B cell (primary cell): ENCODE measurements at regions not wholly inside any gene's neighbourhood (a gene's known extent, or its start where the extent isn't known, plus 50 kb on each side); places are given as distances from the start of the nearest gene placed in this dataset.

Experiments used
- ATAC-seq: fragments of 200-7000 bp; cut with Tn5 transposase; one replicate; pipeline ENCODE4 v1.10.0; 2021; ENCODE audit warnings: low read depth, mild to moderate bottlenecking, moderate number of reproducible peaks, moderate library complexity
- CTCF ChIA-PET: fragments of 350-600 bp; sonication (Branson Sonifier 250); formaldehyde crosslinking; loops from one replicate; lab custom pipeline; 2021; ENCODE audit warnings: antibody characterized with exemption, inconsistent platforms; lab: Charles Lee
- POLR2A ChIA-PET: fragments of 350-600 bp; sonication (Branson Sonifier 250); formaldehyde crosslinking; loops from one replicate; lab custom pipeline; 2021; ENCODE audit warnings: antibody characterized with exemption; lab: Charles Lee
- DNase-seq: peaks from one replicate; pipeline ENCODE4 v3.0.0; 2013
- H2AFZ ChIP-seq: 2 replicates; pipeline ENCODE4 v1.6.1; 2012; ENCODE audit warnings: mild to moderate bottlenecking, low read depth, low read length; ENCODE audit not compliant: insufficient read depth, poor library complexity, severe bottlenecking
- H3K27ac ChIP-seq, 2 donors: 1 replicate in 1 of 2; 2 replicates in 1 of 2; pipeline ENCODE4 v1.5.1; 2012 to 2013; ENCODE audit warnings: low read length in 2 of 2, mild to moderate bottlenecking in 2 of 2, moderate library complexity in 1 of 2
- H3K27me3 ChIP-seq, 4 experiments: fragments of 200-600 bp in 1 of 4; sonication (generic) in 1 of 4; replicated peaks in 1 of 4; 1 replicate in 2 of 4; 2 replicates in 2 of 4; pipeline versions ENCODE4 v1.6.1 to v1.7.0; 2013 to 2016; ENCODE audit warnings: low read length in 3 of 4, mild to moderate bottlenecking in 2 of 4, mixed read lengths in 1 of 4, moderate library complexity in 1 of 4; ENCODE audit not compliant: insufficient read depth in 4 of 4, control insufficient read depth in 3 of 4; ENCODE audit errors: control extremely low read depth in 1 of 4
- H3K36me3 ChIP-seq, 2 experiments: replicated peaks in 1 of 2; 1 replicate in 1 of 2; 2 replicates in 1 of 2; pipeline versions ENCODE4 v1.6.1 to v1.7.1; 2013; ENCODE audit warnings: low read length in 1 of 2; ENCODE audit not compliant: insufficient read depth in 2 of 2, control insufficient read depth in 1 of 2; ENCODE audit errors: control extremely low read depth in 1 of 2, extremely low read depth in 1 of 2
- H3K4me1 ChIP-seq, 2 donors: fragments of 200-600 bp in 1 of 2; sonication (generic) in 1 of 2; 1 replicate in 1 of 2; 2 replicates in 1 of 2; pipeline versions ENCODE4 v1.5.1 to v1.6.1; 2013 to 2017; ENCODE audit warnings: low read length in 2 of 2; ENCODE audit not compliant: control insufficient read depth in 2 of 2, insufficient read depth in 2 of 2
- H3K4me2 ChIP-seq: replicated peaks from 2 replicates; pipeline ENCODE3; 2012; ENCODE audit warnings: mild to moderate bottlenecking, low read depth, low read length; ENCODE audit not compliant: poor library complexity, severe bottlenecking
- H3K4me3 ChIP-seq, 5 experiments: fragments of 200-600 bp in 1 of 5; sonication (generic) in 1 of 5; 1 replicate in 3 of 5; 2 replicates in 2 of 5; pipeline versions ENCODE4 v1.5.1 to v1.7.0; 2011 to 2016; ENCODE audit warnings: low read length in 4 of 5, mild to moderate bottlenecking in 4 of 5, low read depth in 2 of 5, control low read depth in 1 of 5, moderate library complexity in 1 of 5; ENCODE audit not compliant: insufficient read depth in 1 of 5; ENCODE audit errors: control extremely low read depth in 1 of 5, extremely low read depth in 1 of 5
- H3K79me2 ChIP-seq: fragments of 200-600 bp; sonication (generic); one replicate; pipeline ENCODE4 v1.6.0; 2016; ENCODE audit warnings: low read length; ENCODE audit not compliant: control insufficient read depth, insufficient read depth
- H3K9ac ChIP-seq: fragments of 200-600 bp; sonication (generic); 2 replicates; pipeline ENCODE4 v1.6.1; 2017; ENCODE audit warnings: mild to moderate bottlenecking, low read length, moderate library complexity
- H3K9me3 ChIP-seq, 3 donors: one replicate each; pipeline versions ENCODE4 v1.6.1 to v1.7.1; 2013; ENCODE audit warnings: low read length in 2 of 3; ENCODE audit not compliant: control insufficient read depth in 2 of 3, insufficient read depth in 1 of 3; ENCODE audit errors: control extremely low read depth in 1 of 3
- H4K20me1 ChIP-seq: 2 replicates; pipeline ENCODE4 v1.6.0; 2012; ENCODE audit warnings: mild to moderate bottlenecking, low read length; ENCODE audit not compliant: insufficient read depth, control insufficient read depth, poor library complexity, severe bottlenecking
- H3K27ac Mint-ChIP-seq: one replicate; pipeline ENCODE4 v1.8.0; 2021; ENCODE audit warnings: mixed read lengths
- H3K27me3 Mint-ChIP-seq: one replicate; pipeline ENCODE4 v1.8.0; 2021; ENCODE audit warnings: mixed read lengths
- H3K4me1 Mint-ChIP-seq: one replicate; pipeline ENCODE4 v1.8.0; 2021; ENCODE audit warnings: mixed read lengths
- H3K4me3 Mint-ChIP-seq: one replicate; pipeline ENCODE4 v1.8.0; 2021; ENCODE audit warnings: mixed read lengths
- H3K9me3 Mint-ChIP-seq: one replicate; pipeline ENCODE4 v1.8.0; 2022; ENCODE audit warnings: mixed read lengths; ENCODE audit not compliant: insufficient read depth
- CTCF ChIP-seq: fragments of 200-600 bp; IDR thresholded peaks from one replicate; pipeline ENCODE4 v1.8.0; 2022; ENCODE audit warnings: antibody characterized with exemption, mild to moderate bottlenecking
- EZH2 ChIP-seq: IDR thresholded peaks from 2 replicates; pipeline ENCODE4 v1.6.1; 2012; ENCODE audit warnings: borderline replicate concordance, low read depth, mild to moderate bottlenecking, moderate library complexity, low read length; ENCODE audit not compliant: insufficient read depth, poor library complexity, severe bottlenecking
- WGBS: methylation state at CpG from one replicate; pipeline ENCODE4 v1.1.5; 2013; ENCODE audit warnings: missing lambda C conversion rate; ENCODE audit not compliant: insufficient coverage; 5-methylcytosine and 5-hydroxymethylcytosine counted together
- intact Hi-C: fragments of 100-400 bp; cut with micrococcal nuclease; formaldehyde crosslinking; loops from one replicate; pipeline ENCODE4 v1.10.0; 2022

- H3K9me3 ChIP-seq: no peaks in the 10 kb centered on the region
- intact Hi-C loops: no loop called here
- H3K4me3 ChIP-seq: no peak overlapping the region
- POLR2A ChIA-PET: no interaction called here
- no peak overlapping the region for H3K27ac Mint-ChIP-seq
- no peak for ATAC-seq
- no peak overlapping the region for H3K9ac ChIP-seq
- no peaks in the 10 kb centered on the region for H3K27me3 ChIP-seq
- no peaks in the 10 kb centered on the region for H4K20me1 ChIP-seq
- no peak overlapping the region for H3K4me2 ChIP-seq
- no peaks in the 10 kb centered on the region for H3K36me3 ChIP-seq
- no peak overlapping the region for H3K4me3 Mint-ChIP-seq
- no peaks in the 10 kb centered on the region for H3K79me2 ChIP-seq
- no peak for TF ChIP-seq EZH2
- no peak for TF ChIP-seq CTCF
- no peak overlapping the region for H3K27ac ChIP-seq
- no peak for DNase-seq
- 85% methylated on average over 2 of the region's 2 CpGs for whole genome bisulfite sequencing
- CTCF ChIA-PET: no interaction called here
- no peaks in the 10 kb centered on the region for H3K4me1 ChIP-seq
- H2AFZ ChIP-seq: no peak overlapping the region
- no peaks in the 10 kb centered on the region for H3K27me3 Mint-ChIP-seq
- H3K9me3 Mint-ChIP-seq: no peaks in the 10 kb centered on the region
- no peaks in the 10 kb centered on the region for H3K4me1 Mint-ChIP-seq
These were observed 277.3 kb upstream of the HAND2 start for GRCh38 chr4:173807347-173807746.

- ATAC-seq (no peak), DNase-seq (no peak)
- POLR2A ChIA-PET: no interaction called here
- no peak overlapping the region for H3K4me3 ChIP-seq
- H3K27ac ChIP-seq: no peak overlapping the region
- no peak overlapping the region for H3K9ac ChIP-seq
- Mint-ChIP-seq H3K27me3 (no peaks in the 10 kb centered on the region), H3K4me1 (no peaks in the 10 kb centered on the region), H3K9me3 (no peaks in the 10 kb centered on the region), H3K27ac (no peak overlapping the region), H3K4me3 (no peak overlapping the region)
- intact Hi-C loops: no loop called here
- H2AFZ ChIP-seq: no peak overlapping the region
- no peak overlapping the region for H3K4me2 ChIP-seq
- H3K9me3 ChIP-seq: no peaks in the 10 kb centered on the region
- H3K79me2 ChIP-seq: no peaks in the 10 kb centered on the region
- no CpG with 5 or more reads among the region's 1 CpG for WGBS
- H3K4me1 ChIP-seq: no peaks in the 10 kb centered on the region
- CTCF ChIA-PET: no interaction called here
- no peak for TF ChIP-seq CTCF
- TF ChIP-seq EZH2: no peak
- no peaks in the 10 kb centered on the region for H4K20me1 ChIP-seq
- no peaks in the 10 kb centered on the region for H3K27me3 ChIP-seq
- no peaks in the 10 kb centered on the region for H3K36me3 ChIP-seq
These were observed 275.9 kb upstream of the HAND2 start for GRCh38 chr4:173805884-173806283.
